ENCODE measurements at regions not wholly inside any gene's neighbourhood (a gene's known extent, or its start where the extent isn't known, plus 50 kb on each side); places are given as distances from the start of the nearest gene placed in this dataset.

DNA sequence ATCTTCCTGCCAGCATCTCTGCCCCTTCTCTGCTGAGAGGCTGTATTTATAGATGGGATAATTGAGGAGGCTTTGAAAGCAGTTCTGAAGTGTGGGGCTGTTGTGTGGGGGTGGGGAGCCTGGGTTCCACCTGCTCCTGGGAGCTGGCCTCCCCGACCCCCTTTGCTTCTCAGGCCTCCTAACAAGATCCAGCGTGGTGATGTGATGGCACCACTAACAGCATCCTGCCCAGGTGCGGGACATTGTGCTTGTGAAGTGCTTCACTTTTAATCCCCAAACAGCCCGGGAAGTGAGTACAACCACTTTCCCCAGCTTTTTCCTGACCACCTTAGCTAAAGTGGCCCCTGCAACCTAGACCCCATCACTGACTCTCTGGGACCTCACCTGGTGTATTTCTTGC is 95.1 kb upstream of the NRXN3 start:
- Histone ChIP-seq H3K4me2 (no peak overlapping the region), H3K9ac (no peak overlapping the region), H3K9me3 (no peaks in the 10 kb centered on the region), H3K4me3 (ENCODE audit: low read depth in 2 of 2, low read length in 1 of 2) (no peak overlapping the region), H3K9me2 (no peaks in the 10 kb centered on the region), H3K36me3 (replicated peaks in 1 of 2; ENCODE audit: control insufficient read depth in 1 of 2, insufficient read depth in 2 of 2, low read length in 1 of 2) (no peaks in the 10 kb centered on the region), H3K79me2 (ENCODE audit: insufficient read depth) (no peaks in the 10 kb centered on the region), H4K20me1 (ENCODE audit: insufficient read depth) (no peaks in the 10 kb centered on the region), H3K27me3 (ENCODE audit: insufficient read depth) (no peaks in the 10 kb centered on the region), H3K27ac (ENCODE audit: low read depth in 2 of 2, low read length in 1 of 2) (no peak overlapping the region), H2AFZ (ENCODE audit: low read depth) (no peak overlapping the region), H3K4me1 (ENCODE audit: control insufficient read depth in 1 of 2, insufficient read depth in 2 of 2, low read depth in 1 of 2, low read length in 1 of 2) (peaks cover 0 to 5% of the 10 kb centered on the region in 2 experiments; a peak in 1 of 4 replicates), H3F3A (replicated peaks; ENCODE audit: insufficient read depth) (no peaks in the 10 kb centered on the region)
- ChIA-PET CTCF (interaction anchor here (0.8 kb wide), 1 partner anchor 36 kb away, joined by 3 read pairs; no protein-coding TSS in a partner anchor), POLR2A (no interaction called here)
- no peak for DNase-seq
- 28% methylated on average over 3 of the region's 4 CpGs for WGBS (ENCODE audit: low lambda C conversion rate)
- TF ChIP-seq TCF12 (IDR thresholded peaks at IDR 0.05): no peak
- TF ChIP-seq NFIC (IDR thresholded peaks at IDR 0.05; ENCODE audit: borderline replicate concordance): no peak
- no peak for TF ChIP-seq GATA2 (CRISPR knock-in tag; IDR thresholded peaks at IDR 0.05)
- TF ChIP-seq, protein P1, sequence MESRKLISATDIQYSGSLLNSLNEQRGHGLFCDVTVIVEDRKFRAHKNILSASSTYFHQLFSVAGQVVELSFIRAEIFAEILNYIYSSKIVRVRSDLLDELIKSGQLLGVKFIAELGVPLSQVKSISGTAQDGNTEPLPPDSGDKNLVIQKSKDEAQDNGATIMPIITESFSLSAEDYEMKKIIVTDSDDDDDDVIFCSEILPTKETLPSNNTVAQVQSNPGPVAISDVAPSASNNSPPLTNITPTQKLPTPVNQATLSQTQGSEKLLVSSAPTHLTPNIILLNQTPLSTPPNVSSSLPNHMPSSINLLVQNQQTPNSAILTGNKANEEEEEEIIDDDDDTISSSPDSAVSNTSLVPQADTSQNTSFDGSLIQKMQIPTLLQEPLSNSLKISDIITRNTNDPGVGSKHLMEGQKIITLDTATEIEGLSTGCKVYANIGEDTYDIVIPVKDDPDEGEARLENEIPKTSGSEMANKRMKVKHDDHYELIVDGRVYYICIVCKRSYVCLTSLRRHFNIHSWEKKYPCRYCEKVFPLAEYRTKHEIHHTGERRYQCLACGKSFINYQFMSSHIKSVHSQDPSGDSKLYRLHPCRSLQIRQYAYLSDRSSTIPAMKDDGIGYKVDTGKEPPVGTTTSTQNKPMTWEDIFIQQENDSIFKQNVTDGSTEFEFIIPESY (IDR thresholded peaks at IDR 0.05; ENCODE audit: borderline replicate concordance, low read depth): no peak
- TF ChIP-seq, protein P2, sequence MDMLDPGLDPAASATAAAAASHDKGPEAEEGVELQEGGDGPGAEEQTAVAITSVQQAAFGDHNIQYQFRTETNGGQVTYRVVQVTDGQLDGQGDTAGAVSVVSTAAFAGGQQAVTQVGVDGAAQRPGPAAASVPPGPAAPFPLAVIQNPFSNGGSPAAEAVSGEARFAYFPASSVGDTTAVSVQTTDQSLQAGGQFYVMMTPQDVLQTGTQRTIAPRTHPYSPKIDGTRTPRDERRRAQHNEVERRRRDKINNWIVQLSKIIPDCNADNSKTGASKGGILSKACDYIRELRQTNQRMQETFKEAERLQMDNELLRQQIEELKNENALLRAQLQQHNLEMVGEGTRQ (IDR thresholded peaks at IDR 0.05; ENCODE audit: borderline replicate concordance, low read depth, low read length): no peak
- TF ChIP-seq FOXJ3 (CRISPR knock-in tag; IDR thresholded peaks at IDR 0.05): no peak
- TF ChIP-seq, protein P3, sequence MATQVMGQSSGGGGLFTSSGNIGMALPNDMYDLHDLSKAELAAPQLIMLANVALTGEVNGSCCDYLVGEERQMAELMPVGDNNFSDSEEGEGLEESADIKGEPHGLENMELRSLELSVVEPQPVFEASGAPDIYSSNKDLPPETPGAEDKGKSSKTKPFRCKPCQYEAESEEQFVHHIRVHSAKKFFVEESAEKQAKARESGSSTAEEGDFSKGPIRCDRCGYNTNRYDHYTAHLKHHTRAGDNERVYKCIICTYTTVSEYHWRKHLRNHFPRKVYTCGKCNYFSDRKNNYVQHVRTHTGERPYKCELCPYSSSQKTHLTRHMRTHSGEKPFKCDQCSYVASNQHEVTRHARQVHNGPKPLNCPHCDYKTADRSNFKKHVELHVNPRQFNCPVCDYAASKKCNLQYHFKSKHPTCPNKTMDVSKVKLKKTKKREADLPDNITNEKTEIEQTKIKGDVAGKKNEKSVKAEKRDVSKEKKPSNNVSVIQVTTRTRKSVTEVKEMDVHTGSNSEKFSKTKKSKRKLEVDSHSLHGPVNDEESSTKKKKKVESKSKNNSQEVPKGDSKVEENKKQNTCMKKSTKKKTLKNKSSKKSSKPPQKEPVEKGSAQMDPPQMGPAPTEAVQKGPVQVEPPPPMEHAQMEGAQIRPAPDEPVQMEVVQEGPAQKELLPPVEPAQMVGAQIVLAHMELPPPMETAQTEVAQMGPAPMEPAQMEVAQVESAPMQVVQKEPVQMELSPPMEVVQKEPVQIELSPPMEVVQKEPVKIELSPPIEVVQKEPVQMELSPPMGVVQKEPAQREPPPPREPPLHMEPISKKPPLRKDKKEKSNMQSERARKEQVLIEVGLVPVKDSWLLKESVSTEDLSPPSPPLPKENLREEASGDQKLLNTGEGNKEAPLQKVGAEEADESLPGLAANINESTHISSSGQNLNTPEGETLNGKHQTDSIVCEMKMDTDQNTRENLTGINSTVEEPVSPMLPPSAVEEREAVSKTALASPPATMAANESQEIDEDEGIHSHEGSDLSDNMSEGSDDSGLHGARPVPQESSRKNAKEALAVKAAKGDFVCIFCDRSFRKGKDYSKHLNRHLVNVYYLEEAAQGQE (IDR thresholded peaks at IDR 0.05; ENCODE audit: low read depth, low read length): no peak
- no peak for TF ChIP-seq FOXM1 (IDR thresholded peaks at IDR 0.05; ENCODE audit: low read depth)
- TF ChIP-seq MXI1 (IDR thresholded peaks at IDR 0.05; ENCODE audit: low read depth, low read length): no peak
- TF ChIP-seq TAF1 (IDR thresholded peaks at IDR 0.05; ENCODE audit: borderline replicate concordance, low read depth, low read length): no peak
- no peak for TF ChIP-seq RXRA (IDR thresholded peaks at IDR 0.05; ENCODE audit: borderline replicate concordance, low read depth)
- TF ChIP-seq RAD21 (IDR thresholded peaks at IDR 0.05; ENCODE audit: low read length): no peak
